ENCODE measurements at regions not wholly inside any gene's neighbourhood (a gene's known extent, or its start where the extent isn't known, plus 50 kb on each side); places are given as distances from the start of the nearest gene placed in this dataset.
"Not testable (repeated sequence)": the region's sequence is repeated elsewhere in the genome, so short reads cannot be mapped to it uniquely, and the experiment has no call there.

- not testable (repeated sequence) for H3K4me3 ChIP-seq (ENCODE audit: low read length); H3K9me3 ChIP-seq (ENCODE audit: control insufficient read depth, insufficient read depth, low read length); DNase-seq (ENCODE audit: low read depth, low spot score); H3K27me3 ChIP-seq (ENCODE audit: control insufficient read depth, insufficient read depth, low read length); H3K27ac ChIP-seq (ENCODE audit: low read length); H3K36me3 ChIP-seq (ENCODE audit: control insufficient read depth, insufficient read depth, low read length); H3K4me1 ChIP-seq (ENCODE audit: control insufficient read depth, insufficient read depth, low read length)
- no CpG with 5 or more reads among the region's 4 CpGs for WGBS (ENCODE audit: insufficient coverage, insufficient read length)
Observed at GRCh38 chr5:14020944-14021343, 76.5 kb upstream of the DNAH5 start.

DNA sequence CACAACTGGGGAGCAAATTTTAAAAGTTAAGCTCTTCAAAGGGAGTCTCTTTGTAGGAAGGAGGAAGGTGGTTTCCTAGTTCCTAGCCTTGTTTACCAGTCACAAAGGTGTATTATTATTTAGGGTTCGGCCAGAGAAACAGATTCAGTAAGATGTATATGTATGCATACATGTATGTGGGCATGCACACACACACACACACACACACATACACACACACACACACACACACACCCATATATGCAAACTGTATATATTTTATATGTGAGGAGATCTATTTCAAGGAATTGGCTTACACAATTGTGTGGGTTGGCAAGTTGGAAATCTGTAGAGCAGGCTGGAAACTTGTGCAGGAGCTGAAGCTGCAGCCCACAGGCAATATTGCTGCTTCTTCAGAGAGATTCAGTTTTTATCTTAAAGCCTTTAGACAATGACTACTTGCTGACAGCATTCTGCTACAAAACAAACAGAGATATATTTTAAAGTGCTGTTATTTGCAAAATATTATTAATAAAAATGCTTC lies 75.3 kb upstream of the DNAH5 start:
- Histone ChIP-seq H3K27ac (ENCODE audit: low read length) (no peak overlapping the region), H3K9me3 (ENCODE audit: control insufficient read depth, insufficient read depth, low read length) (no peaks in the 10 kb centered on the region), H3K36me3 (ENCODE audit: control insufficient read depth, insufficient read depth, low read length) (no peaks in the 10 kb centered on the region), H3K4me3 (ENCODE audit: low read length) (no peak overlapping the region), H3K4me1 (ENCODE audit: control insufficient read depth, insufficient read depth, low read length) (no peaks in the 10 kb centered on the region), H3K27me3 (ENCODE audit: control insufficient read depth, insufficient read depth, low read length) (no peaks in the 10 kb centered on the region)
- WGBS (ENCODE audit: insufficient coverage, insufficient read length), result no CpG with 5 or more reads among the region's 1 CpG
- DNase-seq (ENCODE audit: low read depth, low spot score), result no peak

DNA sequence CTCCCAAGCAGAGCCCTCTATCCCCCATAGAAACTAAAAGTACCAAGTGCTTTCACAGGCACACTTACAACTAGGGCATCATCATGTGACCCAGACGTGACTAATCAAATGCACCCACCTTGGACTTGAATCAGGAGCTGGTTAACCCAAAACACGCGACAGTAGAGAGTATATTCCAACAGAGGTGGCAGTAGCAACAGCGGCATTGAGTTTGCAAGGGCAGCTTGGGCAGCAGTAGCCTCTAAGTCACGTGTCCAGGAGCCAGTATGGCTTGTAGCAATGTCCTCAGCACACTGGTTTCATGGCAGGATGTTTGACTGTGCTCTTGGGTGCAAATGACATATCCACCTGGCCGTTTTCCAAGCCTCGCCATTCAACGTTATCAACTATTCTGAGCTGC lies 73.4 kb upstream of the DNAH5 start:
- H3K9me3 ChIP-seq (ENCODE audit: control insufficient read depth, insufficient read depth, low read length), result no peaks in the 10 kb centered on the region
- no peaks in the 10 kb centered on the region for H3K27me3 ChIP-seq (ENCODE audit: control insufficient read depth, insufficient read depth, low read length)
- H3K4me3 ChIP-seq (ENCODE audit: low read length), result no peak overlapping the region
- no peak for DNase-seq (ENCODE audit: low read depth, low spot score)
- no peak overlapping the region for H3K27ac ChIP-seq (ENCODE audit: low read length)
- WGBS (ENCODE audit: insufficient coverage, insufficient read length), result no CpG with 5 or more reads among the region's 8 CpGs
- H3K36me3 ChIP-seq (ENCODE audit: control insufficient read depth, insufficient read depth, low read length), result no peaks in the 10 kb centered on the region
- H3K4me1 ChIP-seq (ENCODE audit: control insufficient read depth, insufficient read depth, low read length), result no peaks in the 10 kb centered on the region

- no peak overlapping the region for H3K27ac ChIP-seq (ENCODE audit: low read length)
- no peaks in the 10 kb centered on the region for H3K4me1 ChIP-seq (ENCODE audit: control insufficient read depth, insufficient read depth, low read length)
- WGBS (ENCODE audit: insufficient coverage, insufficient read length), result no CpG with 5 or more reads among the region's 4 CpGs
- no peaks in the 10 kb centered on the region for H3K27me3 ChIP-seq (ENCODE audit: control insufficient read depth, insufficient read depth, low read length)
- no peak for DNase-seq (ENCODE audit: low read depth, low spot score)
- H3K36me3 ChIP-seq (ENCODE audit: control insufficient read depth, insufficient read depth, low read length), result no peaks in the 10 kb centered on the region
- H3K4me3 ChIP-seq (ENCODE audit: low read length), result no peak overlapping the region
- H3K9me3 ChIP-seq (ENCODE audit: control insufficient read depth, insufficient read depth, low read length), result no peaks in the 10 kb centered on the region
Observed at GRCh38 chr5:14016549-14016948, 72.1 kb upstream of the DNAH5 start.

DNA sequence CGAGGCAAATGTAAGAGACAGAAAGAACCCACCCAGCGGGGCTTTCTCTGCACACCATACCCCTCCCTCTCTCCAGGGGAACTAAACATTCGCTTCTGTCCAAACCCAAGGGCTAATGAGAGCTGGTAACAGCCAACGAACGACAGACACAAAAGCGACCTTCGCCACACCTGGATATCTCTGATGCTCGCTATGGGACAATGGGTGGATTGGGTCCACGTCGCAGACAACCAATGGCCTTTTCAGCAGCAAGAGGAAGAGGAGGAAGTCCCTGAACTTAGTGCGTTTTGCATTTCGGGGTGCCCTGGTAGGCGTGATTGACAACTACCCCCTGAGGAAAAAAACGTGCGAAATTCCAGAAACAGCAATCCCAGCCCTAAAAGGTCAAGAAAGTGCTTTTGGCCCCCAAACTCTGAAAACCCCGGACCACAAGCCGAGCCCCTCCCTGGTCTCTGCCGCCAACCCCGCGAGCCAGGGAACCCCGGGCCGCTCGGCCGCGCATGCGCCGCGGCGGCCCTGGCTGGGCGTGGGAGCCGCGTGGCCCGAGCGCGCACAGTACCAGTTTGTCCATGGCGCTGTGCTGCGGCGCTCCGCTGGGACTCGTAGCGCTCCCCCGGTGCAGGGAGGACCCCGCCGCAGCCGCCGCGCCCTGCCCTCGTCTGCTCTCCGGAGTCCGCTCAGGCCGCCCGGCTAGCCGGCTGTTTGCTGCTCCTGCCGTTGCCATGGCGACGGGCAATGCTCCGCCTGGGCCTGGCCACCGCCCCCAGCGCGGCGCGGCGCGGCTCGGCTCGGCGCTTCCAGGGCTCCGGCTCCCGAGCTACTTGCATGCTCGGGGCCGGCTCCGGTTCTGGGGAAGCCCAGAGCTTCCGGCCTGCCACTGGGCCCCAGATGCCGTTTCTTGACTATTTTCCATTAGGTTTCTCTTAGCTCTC lies 66.9 kb upstream of the DNAH5 start:
- WGBS (ENCODE audit: insufficient coverage, insufficient read length), result no CpG with 5 or more reads among the region's 74 CpGs
- H3K9me3 ChIP-seq (ENCODE audit: control insufficient read depth, insufficient read depth, low read length), result no peaks in the 10 kb centered on the region

GRCh38 chr5:14009575-14009974 lies 65.1 kb upstream of the DNAH5 start:
- no CpG with 5 or more reads among the region's 2 CpGs for WGBS (ENCODE audit: insufficient coverage, insufficient read length)
- Histone ChIP-seq H3K4me3 (ENCODE audit: low read length) (no peak overlapping the region), H3K4me1 (ENCODE audit: control insufficient read depth, insufficient read depth, low read length) (no peaks in the 10 kb centered on the region), H3K27me3 (ENCODE audit: control insufficient read depth, insufficient read depth, low read length) (no peaks in the 10 kb centered on the region), H3K27ac (ENCODE audit: low read length) (no peak overlapping the region), H3K9me3 (ENCODE audit: control insufficient read depth, insufficient read depth, low read length) (no peaks in the 10 kb centered on the region), H3K36me3 (ENCODE audit: control insufficient read depth, insufficient read depth, low read length) (no peaks in the 10 kb centered on the region)
- DNase-seq (ENCODE audit: low read depth, low spot score), result no peak

More for the DNA sequence above, 66.9 kb upstream of the DNAH5 start:
- Histone ChIP-seq H3K36me3 (ENCODE audit: control insufficient read depth, insufficient read depth, low read length) (no peaks in the 10 kb centered on the region), H3K27ac (ENCODE audit: low read length) (no peak overlapping the region), H3K4me1 (ENCODE audit: control insufficient read depth, insufficient read depth, low read length) (no peaks in the 10 kb centered on the region), H3K4me3 (ENCODE audit: low read length) (peak overlapping the region; percentile 66), H3K27me3 (ENCODE audit: control insufficient read depth, insufficient read depth, low read length) (no peaks in the 10 kb centered on the region)
- peak; percentile 68 for DNase-seq (ENCODE audit: low read depth, low spot score)

GRCh38 chr5:14008819-14009311 lies 64.4 kb upstream of the DNAH5 start:
- Histone ChIP-seq H3K4me3 (ENCODE audit: low read length) (no peak overlapping the region), H3K4me1 (ENCODE audit: control insufficient read depth, insufficient read depth, low read length) (no peaks in the 10 kb centered on the region), H3K36me3 (ENCODE audit: control insufficient read depth, insufficient read depth, low read length) (no peaks in the 10 kb centered on the region), H3K27ac (ENCODE audit: low read length) (no peak overlapping the region), H3K27me3 (ENCODE audit: control insufficient read depth, insufficient read depth, low read length) (no peaks in the 10 kb centered on the region), H3K9me3 (ENCODE audit: control insufficient read depth, insufficient read depth, low read length) (no peaks in the 10 kb centered on the region)
- no peak for DNase-seq (ENCODE audit: low read depth, low spot score)
- no CpG with 5 or more reads among the region's 8 CpGs for WGBS (ENCODE audit: insufficient coverage, insufficient read length)

DNA sequence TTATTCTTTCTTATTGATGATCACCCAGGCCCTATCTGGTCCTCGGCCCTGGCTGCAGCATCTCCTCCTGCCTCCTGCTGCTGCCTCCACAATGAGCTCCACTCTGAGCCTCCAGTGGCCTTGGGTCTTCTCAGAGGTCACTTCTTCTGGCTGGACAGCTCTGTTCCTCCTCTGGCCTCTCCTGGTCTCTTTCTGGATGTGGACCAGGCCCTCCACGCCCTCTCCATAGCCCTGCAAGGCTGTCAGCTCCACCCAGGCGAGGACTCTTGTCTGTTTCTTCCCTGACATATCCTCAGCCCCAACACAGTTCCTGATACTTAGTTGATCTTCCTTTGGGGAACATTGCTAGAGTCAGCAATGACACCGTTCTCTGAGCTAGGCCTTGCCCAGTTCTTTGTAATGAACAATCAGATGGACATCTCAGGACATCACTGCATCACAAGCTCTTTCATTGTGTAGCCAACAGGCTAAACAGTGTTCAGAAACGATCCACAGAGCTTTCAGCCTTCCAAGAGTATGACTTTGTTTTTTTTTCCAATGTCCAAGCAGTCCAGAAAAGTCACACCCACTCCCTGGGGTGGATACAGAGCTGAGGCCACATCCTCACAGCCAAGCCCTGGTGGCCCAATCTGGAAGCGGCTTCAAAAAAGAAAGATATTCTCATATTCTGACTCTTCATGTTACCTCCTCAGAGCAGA lies 62.5 kb upstream of the DNAH5 start:
- Histone ChIP-seq H3K4me1 (ENCODE audit: control insufficient read depth, insufficient read depth, low read length) (no peaks in the 10 kb centered on the region), H3K27ac (ENCODE audit: low read length) (no peak overlapping the region), H3K9me3 (ENCODE audit: control insufficient read depth, insufficient read depth, low read length) (no peaks in the 10 kb centered on the region), H3K27me3 (ENCODE audit: control insufficient read depth, insufficient read depth, low read length) (no peaks in the 10 kb centered on the region), H3K4me3 (ENCODE audit: low read length) (no peak overlapping the region), H3K36me3 (ENCODE audit: control insufficient read depth, insufficient read depth, low read length) (no peaks in the 10 kb centered on the region)
- WGBS (ENCODE audit: insufficient coverage, insufficient read length), result no CpG with 5 or more reads among the region's 6 CpGs
- DNase-seq (ENCODE audit: low read depth, low spot score), result no peak

- Histone ChIP-seq H3K4me3 (ENCODE audit: low read length) (no peak overlapping the region), H3K9me3 (ENCODE audit: control insufficient read depth, insufficient read depth, low read length) (no peaks in the 10 kb centered on the region), H3K36me3 (ENCODE audit: control insufficient read depth, insufficient read depth, low read length) (no peaks in the 10 kb centered on the region), H3K4me1 (ENCODE audit: control insufficient read depth, insufficient read depth, low read length) (no peaks in the 10 kb centered on the region), H3K27ac (ENCODE audit: low read length) (no peak overlapping the region), H3K27me3 (ENCODE audit: control insufficient read depth, insufficient read depth, low read length) (no peaks in the 10 kb centered on the region)
- no CpG with 5 or more reads among the region's 6 CpGs for WGBS (ENCODE audit: insufficient coverage, insufficient read length)
- no peak for DNase-seq (ENCODE audit: low read depth, low spot score)
Observed at GRCh38 chr5:14004598-14005394, 60.3 kb upstream of the DNAH5 start.

- Histone ChIP-seq H3K36me3 (ENCODE audit: control insufficient read depth, insufficient read depth, low read length) (no peaks in the 10 kb centered on the region), H3K27me3 (ENCODE audit: control insufficient read depth, insufficient read depth, low read length) (no peaks in the 10 kb centered on the region), H3K4me3 (ENCODE audit: low read length) (no peak overlapping the region), H3K9me3 (ENCODE audit: control insufficient read depth, insufficient read depth, low read length) (no peaks in the 10 kb centered on the region), H3K4me1 (ENCODE audit: control insufficient read depth, insufficient read depth, low read length) (no peaks in the 10 kb centered on the region), H3K27ac (ENCODE audit: low read length) (no peak overlapping the region)
- DNase-seq (ENCODE audit: low read depth, low spot score), result no peak
- no CpG with 5 or more reads among the region's 4 CpGs for WGBS (ENCODE audit: insufficient coverage, insufficient read length)
Observed at GRCh38 chr5:14003936-14004335, 59.4 kb upstream of the DNAH5 start.

Data from iPS DF 6.9 (cell line).